ENCODE measurements at regions not wholly inside any gene's neighbourhood (a gene's known extent, or its start where the extent isn't known, plus 50 kb on each side); places are given as distances from the start of the nearest gene placed in this dataset.

- POLR2A ChIA-PET = no interaction called here
- in situ Hi-C loops (cut with MboI) = no loop called here
- H3K9me1 ChIP-seq (ENCODE audit: control insufficient read depth, insufficient read depth, low read length) = no peaks in the 10 kb centered on the region
- no peak for FAIRE-seq
- H3K9me3 ChIP-seq (replicated peaks; ENCODE audit: control insufficient read depth, insufficient read depth, low read depth, low read length) = no peaks in the 10 kb centered on the region
- H3K27ac ChIP-seq (ENCODE audit: extremely low read depth, low read depth, low read length) = no peak overlapping the region
- no peak for ATAC-seq
- H3K9ac ChIP-seq (ENCODE audit: insufficient read depth in 1 of 2, low read depth in 2 of 2, low read length in 2 of 2) = no peak overlapping the region
- H4K20me1 ChIP-seq (replicated peaks; ENCODE audit: control insufficient read depth, insufficient read depth, low read length) = no peaks in the 10 kb centered on the region
- 0% methylated on average over 4 of the region's 4 CpGs for WGBS (ENCODE audit: insufficient coverage, low coverage, missing lambda C conversion rate)
- no peak overlapping the region for H3K4me3 ChIP-seq
- no TSS peak for BruUV-seq (replicated peaks)
- H3K79me2 ChIP-seq (ENCODE audit: control insufficient read depth, insufficient read depth, low read length) = no peaks in the 10 kb centered on the region
- DNase-seq (ENCODE audit: extremely low read depth in 1 of 4, low spot score in 3 of 4) = no peak
- no peaks in the 10 kb centered on the region for H3K36me3 ChIP-seq (ENCODE audit: control insufficient read depth, insufficient read depth, low read length)
- no peak overlapping the region for H2AFZ ChIP-seq (ENCODE audit: low read depth, low read length)
- CTCF ChIA-PET (ENCODE audit: low intra/inter-chr PET ratio) = no interaction called here
- no peak overlapping the region for H3K4me2 ChIP-seq (ENCODE audit: insufficient read depth, low read length)
- intact Hi-C loops (cut with micrococcal nuclease) = no loop called here
- no peaks in the 10 kb centered on the region for H3K4me1 ChIP-seq (replicated peaks in 1 of 2; ENCODE audit: control insufficient read depth in 2 of 2, insufficient read depth in 2 of 2, low read length in 2 of 2)
- H3K27me3 ChIP-seq (ENCODE audit: control insufficient read depth in 2 of 2, insufficient read depth in 2 of 2, low read length in 2 of 2) = no peaks in the 10 kb centered on the region; a peak in 1 of 5 replicates
- TF ChIP-seq MITF (IDR thresholded peaks at IDR 0.05) (no peak), TRIM25 (IDR thresholded peaks at IDR 0.05; ENCODE audit: borderline replicate concordance) (no peak), FOXK1 (CRISPR knock-in tag; IDR thresholded peaks at IDR 0.05; ENCODE audit: borderline replicate concordance) (no peak), ZHX1 (conservative IDR thresholded peaks at IDR 0.05; ENCODE audit: low read length) (no peak), CHD2 (IDR thresholded peaks at IDR 0.05; ENCODE audit: low read depth, low read length) (no peak), TSHZ1 (CRISPR knock-in tag; IDR thresholded peaks at IDR 0.05) (no peak), KLF1 (tag; IDR thresholded peaks at IDR 0.05) (no peak), POLR3A (IDR thresholded peaks at IDR 0.05; ENCODE audit: borderline replicate concordance, extremely low read depth, insufficient read depth, insufficient read length) (no peak), ZKSCAN3 (CRISPR knock-in tag; IDR thresholded peaks at IDR 0.05) (no peak), MBD1 (CRISPR knock-in tag; IDR thresholded peaks at IDR 0.05) (no peak), PHTF2 (CRISPR knock-in tag; IDR thresholded peaks at IDR 0.05) (no peak), EGR1 (conservative IDR thresholded peaks at IDR 0.05) (no peak), ZNF583 (CRISPR knock-in tag; IDR thresholded peaks at IDR 0.05) (no peak)
Measured at GRCh38 chr2:133736674-133737073, 168.4 kb upstream of the NCKAP5 start.
